ENCODE measurements at regions not wholly inside any gene's neighbourhood (a gene's known extent, or its start where the extent isn't known, plus 50 kb on each side); places are given as distances from the start of the nearest gene placed in this dataset.

GRCh38 chr2:66930339-66931220, 466.6 kb upstream of the ETAA1 start:
- no peak for TF ChIP-seq ZNF639 (tag by site-specific recombination; IDR thresholded peaks at IDR 0.05)
- TF ChIP-seq HOXA7 (CRISPR knock-in tag; IDR thresholded peaks at IDR 0.05; ENCODE audit: borderline replicate concordance): no peak
- no peak for TF ChIP-seq CTCF (tag by site-specific recombination; IDR thresholded peaks at IDR 0.05)
- TF ChIP-seq MYNN (tag by site-specific recombination; IDR thresholded peaks at IDR 0.05; ENCODE audit: borderline replicate concordance): no peak
- no peak for TF ChIP-seq ZBTB21 (tag by site-specific recombination; IDR thresholded peaks at IDR 0.05)
- TF ChIP-seq ZNF76 (tag by site-specific recombination; IDR thresholded peaks at IDR 0.05; ENCODE audit: borderline replicate concordance, low read depth): no peak
- TF ChIP-seq PRDM1 (tag by site-specific recombination; IDR thresholded peaks at IDR 0.05): no peak
- no peak for TF ChIP-seq ZSCAN5A (tag by site-specific recombination; IDR thresholded peaks at IDR 0.05)
